ENCODE measurements at regions not wholly inside any gene's neighbourhood (a gene's known extent, or its start where the extent isn't known, plus 50 kb on each side); places are given as distances from the start of the nearest gene placed in this dataset.
A peak's percentile ranks its signal among the peaks of the same experiment; 100 is the strongest.

DNA sequence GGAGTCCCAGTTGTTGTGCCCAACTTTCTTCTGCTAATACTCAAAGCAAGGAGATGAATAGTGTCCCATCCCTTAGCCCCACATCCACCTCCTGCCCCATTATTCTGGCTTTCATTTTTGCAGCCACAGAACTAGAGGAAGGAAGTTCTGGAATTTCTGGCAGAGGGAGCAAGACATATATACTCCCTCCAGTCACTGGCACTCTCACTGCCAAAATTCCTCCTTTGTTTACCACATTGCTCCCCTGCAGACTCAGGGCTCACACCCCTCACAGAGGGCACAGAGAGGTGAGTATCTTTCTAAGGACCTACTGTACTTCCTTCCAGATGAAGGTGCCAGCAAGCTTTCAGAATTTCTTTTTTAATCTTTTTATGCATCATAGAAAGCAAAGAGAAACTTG is 168.0 kb upstream of the ID4 start:
- Histone ChIP-seq H3K9ac (no peak overlapping the region), H2AFZ (no peak overlapping the region), H3K9me3 (ENCODE audit: control insufficient read depth, low read length) (no peaks in the 10 kb centered on the region), H3K79me2 (no peaks in the 10 kb centered on the region), H3K4me3 (ENCODE audit: low read depth, low read length) (no peak overlapping the region), H3K27ac (no peak overlapping the region), H3K27me3 (ENCODE audit: control insufficient read depth, insufficient read depth, low read length) (no peaks in the 10 kb centered on the region), H3K4me1 (no peaks in the 10 kb centered on the region), H3K4me2 (ENCODE audit: low read length) (no peak overlapping the region), H3K36me3 (ENCODE audit: control insufficient read depth, insufficient read depth, low read length) (no peaks in the 10 kb centered on the region)
- TF ChIP-seq, protein P1, sequence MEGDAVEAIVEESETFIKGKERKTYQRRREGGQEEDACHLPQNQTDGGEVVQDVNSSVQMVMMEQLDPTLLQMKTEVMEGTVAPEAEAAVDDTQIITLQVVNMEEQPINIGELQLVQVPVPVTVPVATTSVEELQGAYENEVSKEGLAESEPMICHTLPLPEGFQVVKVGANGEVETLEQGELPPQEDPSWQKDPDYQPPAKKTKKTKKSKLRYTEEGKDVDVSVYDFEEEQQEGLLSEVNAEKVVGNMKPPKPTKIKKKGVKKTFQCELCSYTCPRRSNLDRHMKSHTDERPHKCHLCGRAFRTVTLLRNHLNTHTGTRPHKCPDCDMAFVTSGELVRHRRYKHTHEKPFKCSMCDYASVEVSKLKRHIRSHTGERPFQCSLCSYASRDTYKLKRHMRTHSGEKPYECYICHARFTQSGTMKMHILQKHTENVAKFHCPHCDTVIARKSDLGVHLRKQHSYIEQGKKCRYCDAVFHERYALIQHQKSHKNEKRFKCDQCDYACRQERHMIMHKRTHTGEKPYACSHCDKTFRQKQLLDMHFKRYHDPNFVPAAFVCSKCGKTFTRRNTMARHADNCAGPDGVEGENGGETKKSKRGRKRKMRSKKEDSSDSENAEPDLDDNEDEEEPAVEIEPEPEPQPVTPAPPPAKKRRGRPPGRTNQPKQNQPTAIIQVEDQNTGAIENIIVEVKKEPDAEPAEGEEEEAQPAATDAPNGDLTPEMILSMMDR (IDR thresholded peaks at IDR 0.05), result no peak

DNA sequence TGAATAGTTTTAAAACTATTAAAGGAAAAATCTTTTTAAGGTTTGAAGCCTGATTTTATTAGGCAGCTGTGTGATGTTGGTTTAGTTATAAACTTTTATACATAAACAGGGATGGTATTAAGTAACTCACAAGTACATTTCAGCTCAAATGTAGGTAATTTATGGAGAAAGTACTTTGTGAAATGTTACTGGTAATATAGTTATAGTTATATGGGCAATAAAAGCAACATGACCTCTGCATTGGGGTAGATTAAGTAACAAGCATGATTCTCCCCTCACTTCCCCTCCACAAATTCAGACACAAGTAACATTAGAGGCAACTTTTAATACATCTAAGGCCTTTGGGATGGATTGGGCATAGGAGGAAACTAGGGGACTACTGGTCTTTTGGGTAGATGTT is 154.3 kb upstream of the ID4 start:
- TF ChIP-seq, protein P1 (IDR thresholded peaks at IDR 0.05), result no peak
- H3K4me1 ChIP-seq, result no peaks in the 10 kb centered on the region
- no peak overlapping the region for H3K4me3 ChIP-seq (ENCODE audit: low read depth, low read length)
- no peak overlapping the region for H3K9ac ChIP-seq
- H3K79me2 ChIP-seq, result no peaks in the 10 kb centered on the region
- no peaks in the 10 kb centered on the region for H3K9me3 ChIP-seq (ENCODE audit: control insufficient read depth, low read length)
- H3K27ac ChIP-seq, result no peak overlapping the region
- H3K36me3 ChIP-seq (ENCODE audit: control insufficient read depth, insufficient read depth, low read length), result no peaks in the 10 kb centered on the region
- H3K27me3 ChIP-seq (ENCODE audit: control insufficient read depth, insufficient read depth, low read length), result no peaks in the 10 kb centered on the region
- no peak overlapping the region for H3K4me2 ChIP-seq (ENCODE audit: low read length)
- no peak overlapping the region for H2AFZ ChIP-seq

DNA sequence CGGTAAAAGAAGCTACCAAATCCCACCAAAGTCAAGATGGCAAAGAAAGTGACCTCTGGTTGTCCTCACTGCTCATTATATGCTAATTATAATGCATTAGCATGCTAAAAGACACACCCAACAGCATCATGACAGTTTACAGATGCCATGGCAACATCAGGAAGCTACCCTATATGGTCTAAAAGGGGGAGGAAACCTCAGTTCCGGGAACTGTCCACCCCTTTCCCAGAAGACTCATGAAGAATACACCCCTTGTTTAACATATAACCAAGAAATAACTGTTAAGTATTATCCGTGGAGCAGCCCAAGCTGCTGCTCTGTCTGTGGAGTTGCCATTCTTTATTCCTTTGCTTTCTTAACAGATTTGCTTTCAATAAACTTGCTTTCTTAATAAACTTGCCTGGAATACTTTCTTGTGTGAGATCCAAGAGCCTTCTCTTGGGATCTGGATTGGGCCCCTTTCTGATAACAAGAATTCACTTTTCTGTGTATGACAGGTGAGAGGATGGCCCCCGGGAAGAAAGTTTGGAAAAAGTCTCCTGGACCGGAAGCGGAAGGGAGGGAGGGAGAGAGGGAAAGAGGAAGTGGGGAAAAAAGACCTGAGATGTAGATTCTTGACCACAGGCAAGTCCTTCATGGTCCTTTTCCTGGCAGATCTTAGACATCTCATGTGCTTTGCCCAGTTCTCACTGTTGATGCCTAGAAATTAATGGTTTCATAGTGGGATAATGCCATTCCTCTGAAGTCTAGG is 146.7 kb upstream of the ID4 start:
- H3K4me2 ChIP-seq (ENCODE audit: low read length), result no peak overlapping the region
- H3K27ac ChIP-seq, result no peak overlapping the region
- no peak overlapping the region for H2AFZ ChIP-seq
- no peaks in the 10 kb centered on the region for H3K79me2 ChIP-seq
- no peaks in the 10 kb centered on the region for H3K27me3 ChIP-seq (ENCODE audit: control insufficient read depth, insufficient read depth, low read length)
- TF ChIP-seq, protein P1 (IDR thresholded peaks at IDR 0.05), result no peak
- H3K9ac ChIP-seq, result no peak overlapping the region
- H3K4me1 ChIP-seq, result no peaks in the 10 kb centered on the region
- H3K4me3 ChIP-seq (ENCODE audit: low read depth, low read length), result no peak overlapping the region
- no peaks in the 10 kb centered on the region for H3K9me3 ChIP-seq (ENCODE audit: control insufficient read depth, low read length)
- H3K36me3 ChIP-seq (ENCODE audit: control insufficient read depth, insufficient read depth, low read length), result no peaks in the 10 kb centered on the region

- H3K27ac ChIP-seq, result no peak overlapping the region
- H3K79me2 ChIP-seq, result no peaks in the 10 kb centered on the region
- no peaks in the 10 kb centered on the region for H3K36me3 ChIP-seq (ENCODE audit: control insufficient read depth, insufficient read depth, low read length)
- H3K9ac ChIP-seq, result no peak overlapping the region
- no peaks in the 10 kb centered on the region for H3K9me3 ChIP-seq (ENCODE audit: control insufficient read depth, low read length)
- TF ChIP-seq, protein P1 (IDR thresholded peaks at IDR 0.05), result no peak
- H3K27me3 ChIP-seq (ENCODE audit: control insufficient read depth, insufficient read depth, low read length), result no peaks in the 10 kb centered on the region
- no peak overlapping the region for H2AFZ ChIP-seq
- H3K4me3 ChIP-seq (ENCODE audit: low read depth, low read length), result no peak overlapping the region
- no peaks in the 10 kb centered on the region for H3K4me1 ChIP-seq
- H3K4me2 ChIP-seq (ENCODE audit: low read length), result peak overlapping the region; percentile 14
Measured at GRCh38 chr6:19691465-19692167, 145.6 kb upstream of the ID4 start.

Measured in parathyroid adenoma (tissue), 2 donors.